ENCODE measurements at regions not wholly inside any gene's neighbourhood (a gene's known extent, or its start where the extent isn't known, plus 50 kb on each side); places are given as distances from the start of the nearest gene placed in this dataset.

DNA sequence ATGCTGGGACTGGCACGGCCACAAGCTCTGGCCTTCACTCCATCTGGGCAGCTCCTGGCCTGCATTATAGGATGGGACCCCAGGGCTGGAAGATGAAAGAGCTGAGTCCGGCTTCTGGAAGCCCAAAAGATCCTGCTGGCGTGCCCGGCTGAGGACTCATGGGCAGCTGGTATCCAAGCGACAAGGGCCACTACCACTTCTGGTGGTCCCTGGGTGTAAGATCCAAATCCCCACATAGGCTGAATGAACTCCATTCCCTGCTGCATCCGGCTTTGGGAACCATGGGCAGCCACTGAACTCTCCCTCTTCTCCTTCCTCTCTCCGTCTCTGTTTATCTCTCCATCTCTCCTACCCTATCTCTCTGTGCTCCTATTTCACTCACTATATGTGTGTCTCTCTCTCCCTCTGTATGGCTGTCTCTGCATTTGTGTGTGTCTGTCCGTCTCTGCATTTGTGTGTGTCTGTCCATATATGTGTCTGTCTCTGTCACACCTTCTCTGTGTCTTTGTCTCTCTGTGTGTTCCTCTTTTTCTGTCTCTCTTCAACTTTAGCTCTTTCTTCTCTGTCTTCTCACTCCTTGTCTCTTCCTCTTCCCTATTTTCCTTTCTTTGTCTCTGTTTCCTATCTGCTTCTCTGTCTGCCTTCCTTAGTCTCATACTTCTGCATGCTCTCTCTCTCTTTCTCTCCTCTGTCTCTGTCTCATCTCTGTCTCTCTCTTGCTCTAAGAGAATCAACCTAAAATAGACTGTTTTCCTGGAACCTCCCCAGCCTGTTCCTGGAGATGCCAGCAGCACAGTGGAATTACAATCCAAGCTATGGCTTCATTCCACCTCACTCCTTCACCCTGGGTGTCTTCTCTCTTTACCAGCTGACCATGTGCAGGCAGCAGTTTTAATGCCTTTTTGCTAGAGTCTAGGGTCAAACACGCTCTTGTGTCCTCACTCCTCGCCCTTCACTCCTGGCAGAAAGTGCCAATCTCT, 60.4 kb upstream of the IRX6 start:
- TF ChIP-seq CTCF (IDR thresholded peaks at IDR 0.05), result no peak
- no peak for TF ChIP-seq POLR2A (IDR thresholded peaks at IDR 0.05)
- ATAC-seq (no peak), DNase-seq (no peak)
- Histone ChIP-seq H3K36me3 (no peaks in the 10 kb centered on the region), H3K4me3 (no peak overlapping the region), H3K27ac (no peak overlapping the region), H3K9me3 (no peaks in the 10 kb centered on the region), H3K4me1 (no peaks in the 10 kb centered on the region), H3K27me3 (no peaks in the 10 kb centered on the region)
- 46% methylated on average over 5 of the region's 10 CpGs for WGBS (ENCODE audit: insufficient coverage, low coverage, low lambda C conversion rate, missing lambda C conversion rate)
- intact Hi-C loops (cut with DNase I), result no loop called here

- Histone ChIP-seq H3K36me3 (no peaks in the 10 kb centered on the region), H3K4me1 (no peaks in the 10 kb centered on the region), H3K27ac (no peak overlapping the region), H3K9me3 (no peaks in the 10 kb centered on the region), H3K27me3 (no peaks in the 10 kb centered on the region), H3K4me3 (no peak overlapping the region)
- ATAC-seq, result no peak
- TF ChIP-seq POLR2A (IDR thresholded peaks at IDR 0.05), result no peak
- no peak for TF ChIP-seq CTCF (IDR thresholded peaks at IDR 0.05)
- intact Hi-C loops (cut with DNase I), result no loop called here
- DNase-seq, result no peak
- WGBS (ENCODE audit: insufficient coverage, low coverage, low lambda C conversion rate, missing lambda C conversion rate), result 78% methylated on average over 5 of the region's 7 CpGs
Measured at GRCh38 chr16:55264949-55265348, 59.1 kb upstream of the IRX6 start.

- ATAC-seq (no peak), DNase-seq (no peak)
- Histone ChIP-seq H3K27me3 (no peaks in the 10 kb centered on the region), H3K4me1 (no peaks in the 10 kb centered on the region), H3K27ac (no peak overlapping the region), H3K36me3 (no peaks in the 10 kb centered on the region), H3K9me3 (no peaks in the 10 kb centered on the region), H3K4me3 (no peak overlapping the region)
- WGBS (ENCODE audit: insufficient coverage, low coverage, low lambda C conversion rate, missing lambda C conversion rate), result 53% methylated on average over 2 of the region's 2 CpGs
- intact Hi-C loops (cut with DNase I), result no loop called here
- TF ChIP-seq POLR2A (IDR thresholded peaks at IDR 0.05) (no peak), CTCF (IDR thresholded peaks at IDR 0.05) (no peak)
Measured at GRCh38 chr16:55265926-55266325, 58.1 kb upstream of the IRX6 start.

GRCh38 chr16:55271945-55272513, 52.0 kb upstream of the IRX6 start:
- no peak for ATAC-seq
- TF ChIP-seq CTCF (IDR thresholded peaks at IDR 0.05), result no peak
- no peak for TF ChIP-seq POLR2A (IDR thresholded peaks at IDR 0.05)
- intact Hi-C loops (cut with DNase I), result no loop called here
- no peaks in the 10 kb centered on the region for H3K36me3 ChIP-seq
- no peaks in the 10 kb centered on the region for H3K9me3 ChIP-seq
- no peak overlapping the region for H3K4me3 ChIP-seq
- H3K27me3 ChIP-seq, result no peaks in the 10 kb centered on the region
- 44% methylated on average over 4 of the region's 5 CpGs for WGBS (ENCODE audit: insufficient coverage, low coverage, low lambda C conversion rate, missing lambda C conversion rate)
- H3K4me1 ChIP-seq, result no peaks in the 10 kb centered on the region
- DNase-seq, result no peak
- no peak overlapping the region for H3K27ac ChIP-seq
